GM23248 (cell line): ENCODE measurements at regions not wholly inside any gene's neighbourhood (a gene's known extent, or its start where the extent isn't known, plus 50 kb on each side); places are given as distances from the start of the nearest gene placed in this dataset.

ENCODE experiments used
- EZH2 ChIP-seq: fragments of 200-600 bp; sonication (generic); IDR thresholded peaks from 2 replicates; pipeline ENCODE4 v1.6.1; 2018; ENCODE audit warnings: antibody characterized with exemption, mild to moderate bottlenecking; ENCODE audit not compliant: insufficient read depth, poor library complexity, severe bottlenecking
- EZH2phosphoT487 ChIP-seq: fragments of 200-600 bp; sonication (generic); IDR thresholded peaks from 2 replicates; pipeline ENCODE4 v1.6.1; 2018; ENCODE audit warnings: antibody characterized with exemption, moderate library complexity, mild to moderate bottlenecking, low read depth; ENCODE audit not compliant: insufficient read depth

- TF ChIP-seq EZH2phosphoT487, result no peak
- no peak for TF ChIP-seq EZH2
Measured at GRCh38 chr13:80475718-80476117, 134.8 kb upstream of the SPRY2 start.
